DOHH2 (cell line): ENCODE measurements at regions not wholly inside any gene's neighbourhood (a gene's known extent, or its start where the extent isn't known, plus 50 kb on each side); places are given as distances from the start of the nearest gene placed in this dataset.

ENCODE experiments used
- H3F3A ChIP-seq: fragments of 200-600 bp; sonication (generic), shearing (Covaris generic); 2 replicates; pipeline ENCODE4 v1.6.0; 2016; ENCODE audit warnings: antibody characterized with exemption, mild to moderate bottlenecking; ENCODE audit not compliant: control insufficient read depth, insufficient read depth
- H3K27ac ChIP-seq: fragments of 200-600 bp; sonication (generic); 2 replicates; pipeline ENCODE4 v1.5.1; 2014; ENCODE audit warnings: low read depth, mild to moderate bottlenecking, low read length, moderate library complexity
- H3K27me3 ChIP-seq: fragments of 200-600 bp; sonication (generic); 2 replicates; pipeline ENCODE4 v1.6.1; 2014; ENCODE audit warnings: mild to moderate bottlenecking, low read length, mixed read lengths; ENCODE audit not compliant: control insufficient read depth
- H3K36me3 ChIP-seq: fragments of 200-600 bp; sonication (generic); 2 replicates; pipeline ENCODE4 v1.6.1; 2014; ENCODE audit warnings: mild to moderate bottlenecking, low read length, moderate library complexity, mixed read lengths; ENCODE audit not compliant: control insufficient read depth
- H3K4me1 ChIP-seq: fragments of 200-600 bp; sonication (generic); 2 replicates; pipeline ENCODE4 v1.6.1; 2014; ENCODE audit warnings: mild to moderate bottlenecking, low read length, mixed read lengths; ENCODE audit not compliant: control insufficient read depth
- H3K4me2 ChIP-seq: fragments of 200-600 bp; sonication (generic); 2 replicates; pipeline ENCODE4 v1.6.0; 2014; ENCODE audit warnings: mild to moderate bottlenecking, low read length, moderate library complexity
- H3K4me3 ChIP-seq: fragments of 200-600 bp; sonication (generic); 2 replicates; pipeline ENCODE4 v1.5.1; 2014; ENCODE audit warnings: mild to moderate bottlenecking, low read length, mixed read lengths
- H3K79me2 ChIP-seq: fragments of 200-600 bp; sonication (generic); 2 replicates; pipeline ENCODE4 v1.6.1; 2014; ENCODE audit warnings: mild to moderate bottlenecking, low read length, mixed read lengths; ENCODE audit not compliant: control insufficient read depth
- H3K9me2 ChIP-seq: fragments of 200-600 bp; sonication (generic); replicated peaks from 2 replicates; pipeline ENCODE4 v1.6.1; 2014; ENCODE audit warnings: mild to moderate bottlenecking, low read length, mixed read lengths; ENCODE audit not compliant: control insufficient read depth
- H3K9me3 ChIP-seq: fragments of 200-600 bp; sonication (generic); 2 replicates; pipeline ENCODE4 v1.6.1; 2014; ENCODE audit warnings: antibody characterized with exemption, low read length, mixed read lengths; ENCODE audit not compliant: control insufficient read depth, insufficient read depth
- H4K20me1 ChIP-seq: fragments of 200-600 bp; sonication (generic); 2 replicates; pipeline ENCODE4 v1.6.0; 2014; ENCODE audit warnings: low read depth, mild to moderate bottlenecking, antibody characterized with exemption, low read length, moderate library complexity; ENCODE audit not compliant: control insufficient read depth, insufficient read depth
- CTCF ChIP-seq: fragments of 200-600 bp; sonication (generic); IDR thresholded peaks from one replicate; pipeline ENCODE4 v1.5.1; 2014; ENCODE audit warnings: antibody characterized with exemption, mild to moderate bottlenecking, low read depth, low read length; ENCODE audit not compliant: poor library complexity, severe bottlenecking
- EZH2phosphoT487 ChIP-seq: fragments of 200-600 bp; sonication (generic); IDR thresholded peaks from 2 replicates; pipeline ENCODE4 v1.6.1; 2017; ENCODE audit warnings: borderline replicate concordance, mild to moderate bottlenecking, antibody characterized with exemption, low read length, moderate library complexity, mixed read lengths

DNA sequence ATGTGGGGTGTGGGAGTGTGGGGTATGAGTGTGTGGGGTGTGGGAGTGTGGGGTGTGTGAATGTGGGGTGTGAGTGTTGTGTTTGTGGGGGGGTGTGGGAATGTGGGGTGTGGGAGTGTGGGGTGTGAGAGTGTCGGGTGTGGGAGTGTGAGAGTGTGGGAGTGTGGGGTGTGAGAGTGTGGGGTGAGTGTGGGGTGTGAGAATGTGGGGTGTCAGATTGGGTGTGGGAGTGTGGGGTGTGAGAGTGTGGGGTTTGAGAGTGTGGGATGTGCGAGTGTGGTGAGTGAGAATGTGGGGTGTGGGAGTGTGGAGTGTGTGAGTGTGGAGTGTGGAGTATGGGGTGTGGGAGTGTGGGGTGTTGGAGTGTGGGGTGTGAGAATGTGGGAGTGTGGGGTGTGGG lies 50.1 kb upstream of the EN2 start:
- TF ChIP-seq EZH2phosphoT487 (no peak), CTCF (no peak)
- Histone ChIP-seq H4K20me1 (no peaks in the 10 kb centered on the region), H3F3A (no peaks in the 10 kb centered on the region), H3K4me3 (no peak overlapping the region), H3K36me3 (no peaks in the 10 kb centered on the region), H3K27ac (no peak overlapping the region), H3K27me3 (no peaks in the 10 kb centered on the region; the same call in 1 of the 2 replicates), H3K79me2 (no peaks in the 10 kb centered on the region), H3K4me2 (no peak overlapping the region), H3K9me2 (no peaks in the 10 kb centered on the region), H3K9me3 (no peaks in the 10 kb centered on the region), H3K4me1 (peaks cover 4% of the 10 kb centered on the region)
